ENCODE measurements at regions not wholly inside any gene's neighbourhood (a gene's known extent, or its start where the extent isn't known, plus 50 kb on each side); places are given as distances from the start of the nearest gene placed in this dataset.

GRCh38 chr12:124663771-124664366 lies 96.5 kb upstream of the NCOR2 start:
- no peak for TF ChIP-seq POLR2A (IDR thresholded peaks at IDR 0.05)
- TF ChIP-seq CTCF (IDR thresholded peaks at IDR 0.05): no peak
- no peak for TF ChIP-seq EP300 (IDR thresholded peaks at IDR 0.05)
- TF ChIP-seq POLR2AphosphoS5 (IDR thresholded peaks at IDR 0.05): no peak

Data from upper lobe of left lung (tissue), 4 donors.